ENCODE measurements at regions not wholly inside any gene's neighbourhood (a gene's known extent, or its start where the extent isn't known, plus 50 kb on each side); places are given as distances from the start of the nearest gene placed in this dataset.

GRCh38 chr9:99638971-99639370, 182.7 kb upstream of the NR4A3 start:
- TF ChIP-seq, protein P1, sequence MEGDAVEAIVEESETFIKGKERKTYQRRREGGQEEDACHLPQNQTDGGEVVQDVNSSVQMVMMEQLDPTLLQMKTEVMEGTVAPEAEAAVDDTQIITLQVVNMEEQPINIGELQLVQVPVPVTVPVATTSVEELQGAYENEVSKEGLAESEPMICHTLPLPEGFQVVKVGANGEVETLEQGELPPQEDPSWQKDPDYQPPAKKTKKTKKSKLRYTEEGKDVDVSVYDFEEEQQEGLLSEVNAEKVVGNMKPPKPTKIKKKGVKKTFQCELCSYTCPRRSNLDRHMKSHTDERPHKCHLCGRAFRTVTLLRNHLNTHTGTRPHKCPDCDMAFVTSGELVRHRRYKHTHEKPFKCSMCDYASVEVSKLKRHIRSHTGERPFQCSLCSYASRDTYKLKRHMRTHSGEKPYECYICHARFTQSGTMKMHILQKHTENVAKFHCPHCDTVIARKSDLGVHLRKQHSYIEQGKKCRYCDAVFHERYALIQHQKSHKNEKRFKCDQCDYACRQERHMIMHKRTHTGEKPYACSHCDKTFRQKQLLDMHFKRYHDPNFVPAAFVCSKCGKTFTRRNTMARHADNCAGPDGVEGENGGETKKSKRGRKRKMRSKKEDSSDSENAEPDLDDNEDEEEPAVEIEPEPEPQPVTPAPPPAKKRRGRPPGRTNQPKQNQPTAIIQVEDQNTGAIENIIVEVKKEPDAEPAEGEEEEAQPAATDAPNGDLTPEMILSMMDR (IDR thresholded peaks at IDR 0.05; ENCODE audit: borderline replicate concordance, extremely low read depth, insufficient read depth) = no peak
- no peak for FAIRE-seq

DNA sequence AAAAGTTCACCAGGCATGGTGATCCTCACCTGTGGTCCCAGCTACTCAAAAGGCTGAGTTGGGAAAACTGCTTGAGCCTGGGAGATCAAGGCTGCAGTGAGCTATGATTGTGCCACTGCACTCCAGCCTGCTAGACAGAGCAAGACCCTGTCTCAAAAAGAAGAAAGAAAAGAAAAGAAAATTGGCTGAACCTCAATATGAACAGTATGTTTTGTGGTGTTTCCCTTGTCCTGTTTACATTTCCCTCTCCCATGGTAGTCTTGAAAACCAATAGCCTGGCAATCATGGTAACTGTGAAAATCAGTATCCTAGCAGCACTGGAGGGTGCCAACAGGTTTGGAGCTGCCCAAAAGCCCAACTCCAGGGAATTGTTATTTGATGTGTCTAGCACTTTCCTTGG, 174.1 kb upstream of the NR4A3 start:
- Histone ChIP-seq H3K9ac (ENCODE audit: low read length in 3 of 3) (no peak overlapping the region), H3K36me3 (ENCODE audit: control insufficient read depth in 2 of 3, insufficient read depth in 3 of 3, low read length in 3 of 3) (no peaks in the 10 kb centered on the region), H3K27ac (ENCODE audit: low read depth in 2 of 2, low read length in 2 of 2) (no peak overlapping the region), H3K9me3 (ENCODE audit: control insufficient read depth in 2 of 3, insufficient read depth in 1 of 3, low read length in 3 of 3) (no peaks in the 10 kb centered on the region), H3K27me3 (ENCODE audit: control insufficient read depth, insufficient read depth, low read length) (no peaks in the 10 kb centered on the region), H3K4me1 (ENCODE audit: control insufficient read depth in 2 of 3, insufficient read depth in 2 of 3, low read depth in 1 of 3, low read length in 3 of 3) (no peaks in the 10 kb centered on the region), H3K4me3 (ENCODE audit: low read length in 3 of 3) (no peak overlapping the region)
- intact Hi-C loops (cut with DNase I) = no loop called here
- no peak for DNase-seq
- TF ChIP-seq, protein P1 (IDR thresholded peaks at IDR 0.05; ENCODE audit: borderline replicate concordance, extremely low read depth, insufficient read depth) = no peak
- FAIRE-seq = no peak

More at GRCh38 chr9:99638971-99639370, 182.7 kb upstream of the NR4A3 start:
- Histone ChIP-seq H3K27me3 (ENCODE audit: control insufficient read depth, insufficient read depth, low read length) (no peaks in the 10 kb centered on the region), H3K27ac (ENCODE audit: low read depth in 2 of 2, low read length in 2 of 2) (no peak overlapping the region), H3K9me3 (ENCODE audit: control insufficient read depth in 2 of 3, insufficient read depth in 1 of 3, low read length in 3 of 3) (no peaks in the 10 kb centered on the region), H3K36me3 (ENCODE audit: control insufficient read depth in 2 of 3, insufficient read depth in 3 of 3, low read length in 3 of 3) (no peaks in the 10 kb centered on the region), H3K9ac (ENCODE audit: low read length in 3 of 3) (no peak overlapping the region), H3K4me3 (ENCODE audit: low read length in 3 of 3) (no peak overlapping the region), H3K4me1 (ENCODE audit: control insufficient read depth in 2 of 3, insufficient read depth in 2 of 3, low read depth in 1 of 3, low read length in 3 of 3) (no peaks in the 10 kb centered on the region)
- DNase-seq = peak in 1 of 5 donors; percentile 3
- intact Hi-C loops (cut with DNase I) = no loop called here

GRCh38 chr9:99650187-99650874, 171.4 kb upstream of the NR4A3 start:
- peak in 1 of 5 donors; percentile 35 for DNase-seq
- no peaks in the 10 kb centered on the region for H3K4me1 ChIP-seq (ENCODE audit: control insufficient read depth in 2 of 3, insufficient read depth in 2 of 3, low read depth in 1 of 3, low read length in 3 of 3)
- no peak overlapping the region for H3K9ac ChIP-seq (ENCODE audit: low read length in 3 of 3)
- H3K27me3 ChIP-seq (ENCODE audit: control insufficient read depth, insufficient read depth, low read length) = no peaks in the 10 kb centered on the region
- H3K4me3 ChIP-seq (ENCODE audit: low read length in 3 of 3) = no peak overlapping the region
- intact Hi-C loops (cut with DNase I) = no loop called here
- peaks cover 0 to 7% (median 0%) of the 10 kb centered on the region in 3 donors for H3K9me3 ChIP-seq (ENCODE audit: control insufficient read depth in 2 of 3, insufficient read depth in 1 of 3, low read length in 3 of 3)
- H3K36me3 ChIP-seq (ENCODE audit: control insufficient read depth in 2 of 3, insufficient read depth in 3 of 3, low read length in 3 of 3) = no peaks in the 10 kb centered on the region
- no peak overlapping the region for H3K27ac ChIP-seq (ENCODE audit: low read depth in 2 of 2, low read length in 2 of 2)
- FAIRE-seq = no peak
- TF ChIP-seq, protein P1 (IDR thresholded peaks at IDR 0.05; ENCODE audit: borderline replicate concordance, extremely low read depth, insufficient read depth) = no peak

Data from kidney (tissue), 13 donors.